ENCODE measurements at regions not wholly inside any gene's neighbourhood (a gene's known extent, or its start where the extent isn't known, plus 50 kb on each side); places are given as distances from the start of the nearest gene placed in this dataset.
"Not testable (repeated sequence)": the region's sequence is repeated elsewhere in the genome, so short reads cannot be mapped to it uniquely, and the experiment has no call there.

DNA sequence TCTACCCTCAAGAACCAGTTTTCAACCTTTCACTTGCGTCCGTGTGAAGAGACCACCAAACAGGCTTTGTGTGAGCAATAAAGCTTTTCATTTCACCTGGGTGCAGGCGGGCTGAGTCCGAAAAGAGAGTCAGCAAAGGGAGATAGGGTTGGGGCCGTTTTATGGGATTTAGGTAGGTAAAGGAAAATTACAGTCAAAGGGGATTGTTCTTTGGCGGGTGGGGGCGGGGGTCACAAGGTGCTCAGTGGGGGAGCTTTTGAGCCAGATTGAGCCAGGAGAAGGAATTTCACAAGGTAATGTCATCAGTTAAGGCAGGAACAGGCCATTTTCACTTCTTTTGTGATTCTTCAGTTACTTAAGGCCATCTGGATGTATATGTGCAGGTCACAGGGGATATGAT is 52.7 kb downstream of the BEX3 start:
- TF ChIP-seq, protein P1, sequence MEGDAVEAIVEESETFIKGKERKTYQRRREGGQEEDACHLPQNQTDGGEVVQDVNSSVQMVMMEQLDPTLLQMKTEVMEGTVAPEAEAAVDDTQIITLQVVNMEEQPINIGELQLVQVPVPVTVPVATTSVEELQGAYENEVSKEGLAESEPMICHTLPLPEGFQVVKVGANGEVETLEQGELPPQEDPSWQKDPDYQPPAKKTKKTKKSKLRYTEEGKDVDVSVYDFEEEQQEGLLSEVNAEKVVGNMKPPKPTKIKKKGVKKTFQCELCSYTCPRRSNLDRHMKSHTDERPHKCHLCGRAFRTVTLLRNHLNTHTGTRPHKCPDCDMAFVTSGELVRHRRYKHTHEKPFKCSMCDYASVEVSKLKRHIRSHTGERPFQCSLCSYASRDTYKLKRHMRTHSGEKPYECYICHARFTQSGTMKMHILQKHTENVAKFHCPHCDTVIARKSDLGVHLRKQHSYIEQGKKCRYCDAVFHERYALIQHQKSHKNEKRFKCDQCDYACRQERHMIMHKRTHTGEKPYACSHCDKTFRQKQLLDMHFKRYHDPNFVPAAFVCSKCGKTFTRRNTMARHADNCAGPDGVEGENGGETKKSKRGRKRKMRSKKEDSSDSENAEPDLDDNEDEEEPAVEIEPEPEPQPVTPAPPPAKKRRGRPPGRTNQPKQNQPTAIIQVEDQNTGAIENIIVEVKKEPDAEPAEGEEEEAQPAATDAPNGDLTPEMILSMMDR (conservative IDR thresholded peaks at IDR 0.05 in 1 of 2, IDR thresholded peaks at IDR 0.05 in 1 of 2; ENCODE audit: low read depth in 1 of 2, low read length in 2 of 2): not testable (repeated sequence)
- not testable (repeated sequence) for TF ChIP-seq EZH2 (IDR thresholded peaks at IDR 0.05; ENCODE audit: low read length, missing control alignments)
